NB4 (cell line): ENCODE measurements at regions not wholly inside any gene's neighbourhood (a gene's known extent, or its start where the extent isn't known, plus 50 kb on each side); places are given as distances from the start of the nearest gene placed in this dataset.

Experiments used
- CTCF ChIP-seq: IDR thresholded peaks from one replicate; pipeline ENCODE4 v1.5.1; 2012; ENCODE audit warnings: low read depth, low read length
- MAX ChIP-seq: IDR thresholded peaks from 2 replicates; pipeline ENCODE4 v1.6.1; 2011; ENCODE audit warnings: low read depth, low read length
- MYC ChIP-seq: IDR thresholded peaks from 2 replicates; pipeline ENCODE4 v1.6.1; 2011; ENCODE audit warnings: low read depth, low read length
- POLR2A ChIP-seq: IDR thresholded peaks from 2 replicates; pipeline ENCODE4 v1.6.1; 2011; ENCODE audit warnings: mild to moderate bottlenecking; ENCODE audit not compliant: insufficient read length; ENCODE audit errors: extremely low read depth

- TF ChIP-seq MAX (no peak), CTCF (no peak), POLR2A (no peak), MYC (no peak)
Observed at GRCh38 chr20:60255866-60256265, 297.6 kb downstream of the CDH26 start.
